ENCODE measurements at regions not wholly inside any gene's neighbourhood (a gene's known extent, or its start where the extent isn't known, plus 50 kb on each side); places are given as distances from the start of the nearest gene placed in this dataset.

GRCh38 chr13:22937953-22938352, 242.8 kb upstream of the SGCG start:
- TF ChIP-seq SIN3A (IDR thresholded peaks at IDR 0.05; ENCODE audit: borderline replicate concordance, insufficient read depth, low read length): no peak
- TF ChIP-seq TAF1 (IDR thresholded peaks at IDR 0.05; ENCODE audit: borderline replicate concordance, insufficient read depth, low read length): no peak
- no peak for TF ChIP-seq POLR2AphosphoS5 (IDR thresholded peaks at IDR 0.05; ENCODE audit: low read depth, low read length)
- no peak for TF ChIP-seq REST (IDR thresholded peaks at IDR 0.05; ENCODE audit: insufficient read depth in 1 of 2, low read depth in 2 of 2, low read length in 2 of 2)
- TF ChIP-seq FOXP2 (optimal IDR thresholded peaks at IDR 0.05; ENCODE audit: borderline replicate concordance, extremely low read depth, extremely low read length, insufficient read depth): no peak

- no peak for TF ChIP-seq POLR2AphosphoS5 (IDR thresholded peaks at IDR 0.05; ENCODE audit: low read depth, low read length)
- no peak for TF ChIP-seq FOXP2 (optimal IDR thresholded peaks at IDR 0.05; ENCODE audit: borderline replicate concordance, extremely low read depth, extremely low read length, insufficient read depth)
- no peak for TF ChIP-seq TAF1 (IDR thresholded peaks at IDR 0.05; ENCODE audit: borderline replicate concordance, insufficient read depth, low read length)
- TF ChIP-seq SIN3A (IDR thresholded peaks at IDR 0.05; ENCODE audit: borderline replicate concordance, insufficient read depth, low read length): no peak
- TF ChIP-seq REST (IDR thresholded peaks at IDR 0.05; ENCODE audit: insufficient read depth in 1 of 2, low read depth in 2 of 2, low read length in 2 of 2): no peak
Measured at GRCh38 chr13:22938576-22938975, 242.2 kb upstream of the SGCG start.

- no peak for TF ChIP-seq SIN3A (IDR thresholded peaks at IDR 0.05; ENCODE audit: borderline replicate concordance, insufficient read depth, low read length)
- no peak for TF ChIP-seq POLR2AphosphoS5 (IDR thresholded peaks at IDR 0.05; ENCODE audit: low read depth, low read length)
- TF ChIP-seq REST (IDR thresholded peaks at IDR 0.05; ENCODE audit: insufficient read depth in 1 of 2, low read depth in 2 of 2, low read length in 2 of 2): no peak
- no peak for TF ChIP-seq TAF1 (IDR thresholded peaks at IDR 0.05; ENCODE audit: borderline replicate concordance, insufficient read depth, low read length)
- TF ChIP-seq FOXP2 (optimal IDR thresholded peaks at IDR 0.05; ENCODE audit: borderline replicate concordance, extremely low read depth, extremely low read length, insufficient read depth): no peak
Measured at GRCh38 chr13:22939157-22939556, 241.6 kb upstream of the SGCG start.

- TF ChIP-seq TAF1 (IDR thresholded peaks at IDR 0.05; ENCODE audit: borderline replicate concordance, insufficient read depth, low read length): no peak
- no peak for TF ChIP-seq SIN3A (IDR thresholded peaks at IDR 0.05; ENCODE audit: borderline replicate concordance, insufficient read depth, low read length)
- no peak for TF ChIP-seq REST (IDR thresholded peaks at IDR 0.05; ENCODE audit: insufficient read depth in 1 of 2, low read depth in 2 of 2, low read length in 2 of 2)
- no peak for TF ChIP-seq POLR2AphosphoS5 (IDR thresholded peaks at IDR 0.05; ENCODE audit: low read depth, low read length)
- no peak for TF ChIP-seq FOXP2 (optimal IDR thresholded peaks at IDR 0.05; ENCODE audit: borderline replicate concordance, extremely low read depth, extremely low read length, insufficient read depth)
Measured at GRCh38 chr13:22940090-22940710, 240.6 kb upstream of the SGCG start.
